SKM-1 treated with dmso at 0.1 percent for 144 hours (cell line): ENCODE measurements at regions not wholly inside any gene's neighbourhood (a gene's known extent, or its start where the extent isn't known, plus 50 kb on each side); places are given as distances from the start of the nearest gene placed in this dataset.

Experiments used
- DNase-seq: peaks from one replicate; lab custom pipeline; 2025; ENCODE audit not compliant: unreplicated experiment; lab: John Stamatoyannopoulos, UW

DNA sequence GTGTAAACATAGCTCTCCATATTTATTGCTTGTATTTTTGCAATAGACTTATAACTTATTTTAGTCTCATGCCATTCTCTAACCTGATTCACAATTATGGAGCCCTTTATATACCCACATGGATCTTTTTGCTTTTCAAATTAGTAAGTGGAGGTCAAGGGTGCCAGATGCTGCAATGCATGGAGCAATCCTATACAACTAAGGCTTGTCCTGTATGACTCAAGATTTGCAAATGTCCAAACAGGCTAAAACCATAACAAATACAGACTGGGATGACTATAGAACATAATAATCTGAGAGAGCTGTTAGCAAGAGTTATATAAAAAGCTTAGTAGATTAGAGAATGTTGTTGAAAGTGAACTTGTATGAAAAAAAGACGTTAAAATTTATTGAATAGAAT is 690.4 kb upstream of the NRXN1 start:
- DNase-seq: no peak

DNA sequence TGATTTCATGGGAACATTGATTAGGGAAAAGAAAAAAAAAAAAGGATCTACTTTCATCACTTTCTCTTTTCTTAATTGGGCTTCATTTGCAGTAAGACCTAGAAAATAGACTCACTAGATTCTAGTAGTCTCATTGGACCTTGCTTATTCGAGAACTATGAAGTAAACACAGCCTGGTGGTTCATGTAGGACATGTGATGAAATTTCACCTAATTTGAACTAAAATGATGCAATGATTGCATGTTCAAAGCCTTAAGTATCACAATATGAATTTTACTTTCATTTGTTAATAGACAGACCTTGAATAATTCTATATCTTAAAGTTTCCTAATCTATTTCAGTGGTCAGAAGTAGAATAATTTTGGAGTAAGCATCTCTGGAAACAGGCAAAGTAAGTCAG is 688.9 kb upstream of the NRXN1 start:
- DNase-seq: no peak

DNA sequence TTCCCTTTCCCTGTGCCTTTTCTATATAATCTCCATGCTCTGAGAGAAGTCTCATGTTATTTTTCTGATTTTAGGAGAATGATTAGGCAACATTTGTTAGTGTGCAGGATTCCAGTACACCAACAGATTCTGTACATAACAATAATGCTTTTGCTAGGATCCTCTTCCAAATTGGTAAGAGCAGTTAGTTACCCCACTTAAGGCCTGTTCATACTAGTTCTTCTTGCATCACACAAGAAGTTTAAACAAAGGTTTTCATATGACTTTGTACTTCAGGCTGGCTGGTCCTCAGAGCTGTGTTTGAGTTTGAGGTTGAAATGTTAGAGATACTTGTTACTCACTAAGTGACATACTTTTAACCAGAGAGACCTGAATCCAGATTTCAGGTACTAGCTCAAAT is 686.9 kb upstream of the NRXN1 start:
- no peak for DNase-seq

DNA sequence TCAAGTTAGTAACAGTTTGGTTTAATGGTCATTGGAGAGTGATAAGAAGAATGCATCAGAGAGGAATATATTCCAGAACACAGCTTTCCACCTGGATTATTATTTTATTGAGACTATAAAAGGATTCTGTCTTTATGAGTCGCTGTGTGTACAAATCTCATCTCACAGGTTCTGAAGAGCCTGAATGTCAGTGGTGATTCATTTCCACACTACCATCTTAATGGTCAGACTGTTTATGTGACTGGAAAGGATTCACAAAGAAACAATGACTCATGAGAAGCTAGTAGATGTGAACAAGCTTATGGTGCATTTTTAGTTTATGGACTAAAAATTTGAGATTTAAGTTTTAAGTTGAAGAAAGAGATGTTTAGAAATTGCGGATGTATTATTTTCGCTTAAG is 685.4 kb upstream of the NRXN1 start:
- DNase-seq: no peak

DNA sequence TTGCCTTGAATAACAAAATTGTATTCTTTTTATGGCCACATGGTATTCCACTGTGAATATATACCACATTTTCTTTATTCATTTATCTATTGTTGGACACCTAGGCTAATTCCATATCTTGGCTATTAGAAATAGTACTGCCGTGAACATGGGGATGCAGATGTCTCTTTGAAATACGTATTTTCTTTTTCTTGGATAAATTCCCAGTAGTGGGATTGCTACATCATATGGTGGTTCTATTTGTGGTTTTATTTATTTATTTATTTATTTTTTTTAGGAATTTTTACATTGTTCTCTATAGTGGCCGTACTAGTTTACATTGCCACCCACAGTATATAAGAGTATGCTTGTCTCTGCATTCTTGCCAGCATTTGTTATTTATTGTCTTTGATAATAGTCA is 679.8 kb upstream of the NRXN1 start:
- no peak for DNase-seq

DNA sequence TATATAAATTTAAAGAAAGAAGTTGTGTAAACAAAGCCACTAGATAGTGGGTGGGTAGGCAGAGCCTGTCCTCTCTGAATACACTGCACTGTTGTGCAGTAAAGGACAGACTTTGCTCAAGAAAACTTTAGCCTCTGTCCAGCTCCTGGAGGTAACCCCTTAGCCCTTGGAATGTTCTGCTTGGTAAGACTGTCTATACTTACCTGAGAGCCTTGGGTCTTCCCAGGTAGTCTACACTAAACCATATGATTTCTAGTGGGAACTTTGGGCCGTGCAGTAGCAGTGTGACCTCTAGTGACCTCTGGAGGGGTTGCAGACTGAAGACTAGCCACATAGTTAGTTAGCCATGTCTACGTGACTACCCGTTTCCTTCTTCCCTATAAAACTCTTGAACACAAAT is 678.3 kb upstream of the NRXN1 start:
- DNase-seq: peak; percentile 39

DNA sequence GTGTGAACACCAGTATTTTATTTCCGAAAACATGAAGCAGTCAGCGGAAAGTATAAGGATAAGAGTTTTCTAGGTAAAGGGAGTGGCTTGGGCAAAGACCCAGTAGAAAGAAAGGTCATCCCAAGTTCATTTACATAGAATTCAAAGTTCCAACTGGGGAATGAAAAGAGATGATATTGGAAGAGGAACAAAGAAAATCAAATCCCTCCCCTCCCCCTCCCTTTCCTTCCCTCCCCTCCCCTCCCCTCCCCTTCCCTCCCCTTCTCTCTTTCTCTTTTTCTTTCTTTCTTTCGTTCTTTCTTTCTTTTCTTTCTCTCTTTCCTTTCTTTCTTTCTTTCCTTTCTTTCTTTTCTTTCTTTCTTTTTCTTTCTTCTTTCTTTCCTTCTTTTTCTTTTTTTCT is 675.7 kb upstream of the NRXN1 start:
- DNase-seq: no peak

DNA sequence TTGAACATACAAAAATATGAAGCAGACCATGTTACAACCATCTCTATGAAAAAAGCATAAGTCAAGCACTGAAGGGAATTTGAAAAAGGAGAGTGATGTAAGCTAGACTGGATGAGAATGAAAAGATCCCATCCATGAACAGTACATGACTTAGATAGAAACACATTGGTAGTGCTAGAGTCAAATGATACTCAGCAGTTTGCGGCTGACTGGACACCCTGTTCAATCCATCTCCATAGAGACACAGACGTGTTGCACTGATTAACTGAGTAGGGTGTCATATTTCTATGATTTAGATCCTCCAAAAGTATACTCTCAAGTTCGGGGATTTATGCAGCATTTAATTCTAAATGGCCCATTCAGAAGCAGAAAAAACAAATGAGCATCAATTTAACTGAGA is 674.3 kb upstream of the NRXN1 start:
- DNase-seq: no peak

DNA sequence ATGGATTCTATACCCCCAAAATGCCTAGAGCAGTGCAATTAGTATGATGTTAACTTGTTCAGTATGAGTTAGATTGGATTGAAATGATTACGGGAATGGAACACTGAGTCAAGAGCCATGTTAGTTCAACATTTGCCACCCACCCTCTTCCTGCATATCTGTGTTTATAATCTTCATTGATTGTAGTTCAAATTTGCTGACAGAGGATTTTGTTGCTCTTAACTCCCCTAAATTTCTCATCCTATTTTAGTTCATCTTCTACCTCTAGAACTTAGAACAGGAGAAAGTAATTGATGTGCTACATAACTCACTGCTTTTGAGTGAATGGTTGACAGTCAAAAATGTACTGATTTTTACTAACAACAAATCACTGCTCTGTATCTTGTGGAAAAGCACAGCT is 673.5 kb upstream of the NRXN1 start:
- DNase-seq: no peak

DNA sequence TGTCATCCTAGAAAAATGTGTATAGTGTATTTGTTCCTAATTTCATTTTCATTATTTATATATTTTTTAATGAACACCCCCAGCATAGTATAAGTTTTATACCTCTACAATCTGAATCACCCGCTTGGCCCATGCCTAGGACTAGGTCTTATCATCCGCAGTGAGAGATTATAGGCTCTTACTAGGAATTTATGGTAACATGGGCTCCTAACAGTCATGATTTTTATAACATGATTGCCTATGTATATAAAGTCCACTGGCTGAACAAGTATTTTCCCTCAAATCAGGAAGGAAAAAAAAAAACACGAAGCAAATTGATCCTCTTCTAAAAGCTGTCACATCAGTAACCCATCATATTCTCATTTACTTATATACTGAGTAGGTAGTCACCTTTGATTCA is 666.1 kb upstream of the NRXN1 start:
- no peak for DNase-seq

DNA sequence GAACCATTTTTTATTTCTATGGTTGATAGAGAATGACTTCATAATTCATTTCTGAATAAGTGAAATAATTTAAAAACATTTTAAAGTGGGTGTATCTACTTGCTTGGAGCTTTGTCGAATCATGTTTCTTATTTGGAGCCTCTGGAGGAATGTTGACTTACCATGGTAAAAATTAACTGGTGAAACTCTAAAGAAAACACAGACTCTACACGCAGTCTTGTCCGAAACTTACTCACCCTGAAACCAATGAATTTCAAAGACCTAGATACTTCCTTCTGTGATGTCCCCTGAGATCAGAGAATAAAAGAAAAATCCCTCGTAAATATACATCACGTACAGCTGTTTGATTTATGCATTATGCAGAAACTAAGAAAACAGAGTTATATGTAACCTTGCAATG is 665.2 kb upstream of the NRXN1 start:
- no peak for DNase-seq

DNA sequence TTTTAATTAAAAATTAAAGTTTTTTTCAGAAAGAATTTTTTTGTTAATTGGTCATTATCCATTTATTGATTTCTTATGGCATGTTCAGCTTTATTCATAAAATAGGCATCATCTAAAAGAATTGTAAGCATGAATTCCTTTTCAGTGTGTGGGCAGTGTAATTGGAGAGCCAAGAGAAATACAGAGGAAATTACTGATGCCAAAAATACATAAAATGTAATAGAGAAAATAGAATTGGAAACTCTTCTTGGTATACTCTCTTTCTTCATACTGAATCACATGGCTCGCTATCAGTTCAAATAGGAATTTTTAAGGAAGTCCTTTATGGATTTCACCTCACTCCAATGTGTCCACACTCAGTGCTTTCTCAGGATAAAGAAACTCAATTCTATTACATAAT is 663.6 kb upstream of the NRXN1 start:
- DNase-seq: no peak

DNA sequence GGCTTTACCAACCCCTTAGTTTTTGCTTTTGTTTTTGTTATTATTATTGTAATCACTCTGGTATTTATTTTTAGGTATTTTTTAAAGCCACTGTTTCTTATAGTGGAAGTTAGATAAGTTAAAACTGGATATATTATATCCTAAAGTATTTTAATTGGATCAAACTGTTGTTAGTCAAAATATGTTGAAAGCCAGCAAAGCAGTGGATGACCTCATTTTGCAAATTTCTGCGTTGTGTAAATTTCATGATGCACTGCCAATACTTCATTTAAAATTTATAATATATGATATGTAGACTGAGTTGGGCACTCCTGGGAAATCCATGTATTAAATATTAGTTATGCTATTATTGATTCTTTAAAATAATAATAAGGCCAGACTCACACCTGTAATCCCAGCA is 661.7 kb upstream of the NRXN1 start:
- no peak for DNase-seq

DNA sequence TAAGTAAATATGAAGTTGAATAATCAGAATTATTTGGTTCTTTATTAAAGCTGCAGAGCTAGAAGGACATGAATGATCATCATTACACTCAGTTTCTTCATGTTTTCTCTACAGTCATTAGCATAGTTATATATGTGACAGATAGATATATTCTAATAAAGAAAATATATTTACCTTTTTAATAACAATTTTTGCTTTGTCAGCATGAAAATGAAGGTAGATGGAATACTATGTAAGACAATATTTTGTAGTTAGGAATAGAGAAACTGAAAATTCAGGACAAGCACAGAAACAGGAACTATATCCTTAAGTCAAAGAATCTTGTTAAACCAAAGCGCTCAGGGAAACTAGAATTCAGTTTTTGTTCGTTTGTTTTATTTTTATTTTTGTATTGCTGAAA is 649.9 kb upstream of the NRXN1 start:
- DNase-seq: no peak

DNA sequence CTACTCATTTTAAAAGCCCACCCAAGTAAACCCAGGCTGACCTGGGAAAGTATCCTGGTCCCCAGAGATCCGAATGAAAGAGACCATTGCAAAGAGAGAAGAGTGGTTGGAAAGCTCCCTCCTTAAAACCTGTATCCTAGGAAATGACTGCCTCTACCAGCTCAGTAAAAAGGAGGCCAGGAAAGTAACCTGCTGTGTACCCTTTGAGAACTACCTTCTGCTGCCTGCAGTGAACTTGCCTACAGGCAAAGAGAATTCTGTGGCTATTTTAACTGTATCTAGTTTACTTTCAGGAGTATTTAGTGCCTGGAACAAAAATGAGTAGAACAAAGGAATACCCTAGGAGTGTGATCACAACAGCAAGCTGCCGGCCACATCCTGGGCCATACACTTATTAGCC is 641.7 kb upstream of the NRXN1 start:
- DNase-seq: no peak

DNA sequence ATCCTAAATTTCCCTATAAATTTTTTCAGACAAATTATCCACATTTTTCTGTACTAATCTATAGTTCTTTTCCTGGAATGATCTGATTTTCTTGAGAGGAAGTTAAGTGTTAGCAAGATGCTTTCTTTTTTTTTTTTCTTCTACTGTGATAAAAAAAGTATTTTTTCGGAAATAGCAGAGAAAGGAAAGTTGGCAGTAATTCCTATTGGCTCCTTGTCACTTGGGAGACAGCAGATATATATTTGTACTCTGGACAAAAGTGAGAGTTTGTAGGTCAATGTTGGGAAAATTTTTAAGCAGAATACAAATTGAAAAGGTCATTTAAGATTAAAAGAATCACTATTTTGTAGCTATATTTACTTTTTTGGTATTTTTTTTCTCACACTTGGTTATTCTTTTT is 635.7 kb upstream of the NRXN1 start:
- no peak for DNase-seq

DNA sequence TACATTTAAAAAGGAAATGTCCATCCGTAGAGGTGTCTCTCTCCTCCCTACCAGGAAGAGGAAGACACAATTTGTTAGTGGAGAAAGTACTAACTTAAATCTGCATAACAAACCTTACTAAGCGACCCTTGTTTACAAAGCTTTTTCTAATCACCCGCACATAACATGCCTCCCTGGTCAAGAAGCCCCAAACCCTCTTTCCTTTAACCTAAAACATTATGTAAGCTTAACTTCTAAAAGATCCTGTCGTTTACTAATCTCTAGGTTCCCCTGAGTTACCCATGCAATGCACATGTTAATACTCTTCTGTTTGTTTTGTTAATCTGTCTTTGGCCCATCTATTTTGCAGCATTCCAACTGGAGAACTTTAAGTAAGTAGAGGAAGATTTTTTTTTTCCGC is 630.3 kb upstream of the NRXN1 start:
- no peak for DNase-seq

DNA sequence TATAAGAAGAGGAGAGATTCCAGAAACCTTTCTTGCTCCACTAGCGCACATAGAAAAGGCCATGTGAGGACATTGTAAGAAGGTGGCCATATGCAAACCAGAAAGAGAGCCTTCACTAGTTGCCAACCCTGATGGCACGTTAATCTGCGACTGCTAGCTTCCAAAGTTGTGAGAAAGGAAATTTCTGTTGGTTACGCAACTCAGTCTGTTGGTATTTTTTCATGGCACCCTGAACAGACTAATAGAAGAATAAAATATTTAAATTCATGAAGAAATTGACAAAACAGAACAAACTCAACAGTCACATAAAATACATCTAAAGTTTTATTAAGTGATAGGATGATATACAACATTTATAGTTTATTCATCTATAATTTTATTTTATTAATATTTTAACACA is 625.9 kb upstream of the NRXN1 start:
- no peak for DNase-seq

DNA sequence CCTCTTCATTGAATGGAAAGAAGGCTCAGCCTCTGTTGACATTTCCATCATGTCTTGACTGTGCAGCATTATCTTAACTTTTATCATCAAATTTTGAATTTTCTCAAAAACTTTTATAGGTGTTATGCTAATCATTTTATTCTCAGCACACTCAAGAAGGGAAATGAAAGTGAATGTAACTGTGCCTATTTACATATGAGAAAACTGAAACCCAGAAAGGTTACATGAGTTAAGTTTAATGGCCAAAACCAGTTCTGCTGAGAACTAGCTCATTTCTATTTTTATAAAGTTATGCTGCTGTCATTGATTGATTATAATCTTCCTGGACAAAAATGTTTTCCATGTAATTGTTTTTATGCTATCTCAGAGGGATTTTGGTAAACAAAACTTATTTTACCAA is 618.8 kb upstream of the NRXN1 start:
- no peak for DNase-seq

DNA sequence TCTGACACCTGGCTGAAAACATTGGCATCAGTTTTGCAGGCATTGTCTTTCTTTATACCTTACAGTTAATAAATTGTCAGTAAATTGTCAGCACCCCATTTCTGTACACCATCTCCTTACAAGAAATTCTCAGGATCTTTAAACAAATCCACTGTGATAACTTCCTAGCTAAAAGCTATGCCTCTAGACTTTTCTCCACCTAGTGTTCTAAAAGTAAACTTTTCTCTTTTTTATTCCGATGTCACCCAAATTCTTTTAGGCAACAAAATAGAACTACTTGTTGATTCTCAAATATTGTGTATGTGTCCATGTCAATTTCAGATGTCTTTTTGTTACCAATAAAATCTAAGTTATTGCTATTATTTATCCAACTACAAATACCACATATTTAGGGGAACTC is 617.4 kb upstream of the NRXN1 start:
- no peak for DNase-seq

DNA sequence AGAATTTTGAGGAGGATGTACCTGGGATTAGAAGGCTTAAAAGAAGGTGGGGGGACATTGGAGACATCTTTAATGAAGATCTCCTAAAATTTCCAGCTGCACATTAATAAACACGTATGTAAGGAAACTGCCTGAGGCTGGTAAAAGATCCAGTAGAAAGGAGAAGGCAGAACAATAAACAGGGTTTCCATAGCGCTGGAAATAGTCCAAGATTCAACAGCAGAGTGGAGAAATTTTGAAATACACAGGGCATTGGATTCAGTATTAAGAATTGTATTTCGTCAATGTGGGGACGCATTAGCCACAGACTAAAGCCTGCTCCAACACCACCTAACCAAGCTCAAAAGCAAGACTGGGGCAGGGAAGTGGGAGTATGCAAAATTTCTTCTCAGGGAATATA is 606.9 kb upstream of the NRXN1 start:
- DNase-seq: no peak

DNA sequence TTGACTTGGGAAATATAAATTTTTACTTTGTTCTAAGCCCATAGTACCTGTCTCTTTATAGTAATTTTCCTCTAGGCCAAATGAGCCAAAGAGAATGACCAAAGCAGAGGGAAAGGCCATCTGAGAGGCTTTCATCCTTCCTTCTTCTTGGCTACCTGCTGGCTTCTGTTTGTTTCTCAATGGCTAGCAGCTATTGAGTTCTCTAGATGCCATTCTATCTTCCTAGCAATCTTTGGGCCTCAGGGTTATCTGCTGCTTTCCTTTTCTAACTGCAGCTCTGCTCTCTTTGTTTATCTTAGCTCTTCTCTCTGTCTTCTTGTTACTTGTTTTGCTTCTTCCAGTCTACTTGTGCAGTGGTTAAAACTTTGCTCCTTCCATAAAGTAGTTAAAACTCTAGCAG is 601.1 kb upstream of the NRXN1 start:
- no peak for DNase-seq

DNA sequence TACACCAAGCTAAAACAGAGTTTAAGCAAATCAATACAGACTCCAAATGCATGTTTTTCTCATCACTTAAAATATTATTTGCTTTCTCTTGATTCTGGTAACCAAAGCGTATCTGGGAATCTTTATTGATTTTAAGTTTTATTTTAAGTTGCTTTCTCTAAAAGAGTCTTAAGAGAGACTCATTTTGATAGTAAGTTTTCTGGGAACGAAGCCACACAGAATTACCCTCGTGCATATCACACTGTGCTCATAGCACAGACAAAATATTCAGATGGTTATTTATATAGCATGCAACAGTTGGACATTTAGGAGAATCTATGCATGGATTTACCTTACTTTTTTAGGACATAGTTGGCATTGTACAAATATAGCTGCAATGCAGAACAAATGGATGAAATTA is 597.5 kb upstream of the NRXN1 start:
- DNase-seq: no peak

DNA sequence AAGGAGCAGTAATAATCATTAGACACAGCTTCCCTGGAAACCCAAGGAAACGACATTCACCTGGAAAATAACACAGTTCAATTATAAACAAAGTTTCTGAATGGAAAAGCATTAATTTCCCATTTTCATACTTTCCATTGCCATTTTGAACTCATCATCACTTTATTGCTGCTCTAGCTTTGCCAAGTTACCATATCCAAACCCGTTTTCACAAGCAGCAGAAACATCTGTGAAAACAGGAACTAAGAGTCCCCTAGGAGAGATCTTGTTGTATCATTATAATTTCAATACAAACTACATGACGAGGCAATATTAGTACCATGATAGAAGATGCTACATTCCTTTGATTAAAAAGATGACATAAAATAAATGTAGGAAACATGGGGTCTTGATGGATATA is 597.0 kb upstream of the NRXN1 start:
- DNase-seq: no peak
